ENCODE measurements at regions not wholly inside any gene's neighbourhood (a gene's known extent, or its start where the extent isn't known, plus 50 kb on each side); places are given as distances from the start of the nearest gene placed in this dataset.
"Not testable (repeated sequence)": the region's sequence is repeated elsewhere in the genome, so short reads cannot be mapped to it uniquely, and the experiment has no call there.

- Mint-ChIP-seq H3K27ac (no peak overlapping the region), H3K4me3 (no peak overlapping the region), H3K4me1 (no peaks in the 10 kb centered on the region), H3K9me3 (no peaks in the 10 kb centered on the region), H3K27me3 (no peaks in the 10 kb centered on the region), H3K36me3 (no peaks in the 10 kb centered on the region)
- DNase-seq, result no peak
These were observed 50.6 kb upstream of the NKD1 start for GRCh38 chr16:50497592-50497991.

- Mint-ChIP-seq H3K27ac (no peak overlapping the region), H3K27me3 (no peaks in the 10 kb centered on the region)
- no peak for DNase-seq
These were observed 51.2 kb upstream of the NKD1 start for GRCh38 chr16:50496990-50497389.

GRCh38 chr16:50495673-50496072 is 52.5 kb upstream of the NKD1 start:
- Mint-ChIP-seq H3K4me3 (no peak overlapping the region), H3K9me3 (no peaks in the 10 kb centered on the region)

More at GRCh38 chr16:50496990-50497389, 51.2 kb upstream of the NKD1 start:
- no peaks in the 10 kb centered on the region for H3K9me3 Mint-ChIP-seq
- H3K36me3 Mint-ChIP-seq, result no peaks in the 10 kb centered on the region
- H3K4me3 Mint-ChIP-seq, result no peak overlapping the region
- H3K4me1 Mint-ChIP-seq, result no peaks in the 10 kb centered on the region

GRCh38 chr16:50494501-50495491 is 53.4 kb upstream of the NKD1 start:
- DNase-seq, result no peak
- no peak overlapping the region for H3K4me3 Mint-ChIP-seq
- no peaks in the 10 kb centered on the region for H3K9me3 Mint-ChIP-seq
- H3K36me3 Mint-ChIP-seq, result no peaks in the 10 kb centered on the region
- H3K4me1 Mint-ChIP-seq, result no peaks in the 10 kb centered on the region
- no peaks in the 10 kb centered on the region for H3K27me3 Mint-ChIP-seq
- H3K27ac Mint-ChIP-seq, result no peak overlapping the region

More at GRCh38 chr16:50495673-50496072, 52.5 kb upstream of the NKD1 start:
- DNase-seq, result no peak
- H3K27me3 Mint-ChIP-seq, result no peaks in the 10 kb centered on the region
- H3K36me3 Mint-ChIP-seq, result no peaks in the 10 kb centered on the region
- no peak overlapping the region for H3K27ac Mint-ChIP-seq
- H3K4me1 Mint-ChIP-seq, result no peaks in the 10 kb centered on the region

GRCh38 chr16:50491516-50491915 is 56.7 kb upstream of the NKD1 start:
- Mint-ChIP-seq H3K9me3 (no peaks in the 10 kb centered on the region), H3K27me3 (no peaks in the 10 kb centered on the region), H3K4me1 (no peaks in the 10 kb centered on the region), H3K36me3 (no peaks in the 10 kb centered on the region), H3K4me3 (no peak overlapping the region), H3K27ac (no peak overlapping the region)
- DNase-seq, result no peak

- no peaks in the 10 kb centered on the region for H3K9me3 Mint-ChIP-seq
- no peak overlapping the region for H3K27ac Mint-ChIP-seq
- no peaks in the 10 kb centered on the region for H3K4me1 Mint-ChIP-seq
- H3K4me3 Mint-ChIP-seq, result no peak overlapping the region
- no peaks in the 10 kb centered on the region for H3K36me3 Mint-ChIP-seq
- no peak for DNase-seq
- no peaks in the 10 kb centered on the region for H3K27me3 Mint-ChIP-seq
These were observed 57.4 kb upstream of the NKD1 start for GRCh38 chr16:50490828-50491227.

GRCh38 chr16:50489182-50489581 is 59.0 kb upstream of the NKD1 start:
- peaks cover 3% of the 10 kb centered on the region for H3K9me3 Mint-ChIP-seq
- H3K27ac Mint-ChIP-seq, result no peak overlapping the region
- DNase-seq, result no peak
- H3K4me3 Mint-ChIP-seq, result no peak overlapping the region
- no peaks in the 10 kb centered on the region for H3K36me3 Mint-ChIP-seq
- peaks cover 8% of the 10 kb centered on the region for H3K27me3 Mint-ChIP-seq
- no peaks in the 10 kb centered on the region for H3K4me1 Mint-ChIP-seq

- Mint-ChIP-seq H3K4me1 (no peaks in the 10 kb centered on the region), H3K36me3 (peaks cover 5% of the 10 kb centered on the region), H3K9me3 (peaks cover 8% of the 10 kb centered on the region), H3K27ac (no peak overlapping the region), H3K4me3 (no peak overlapping the region), H3K27me3 (peaks cover 14% of the 10 kb centered on the region)
- DNase-seq, result no peak
These were observed 60.7 kb upstream of the NKD1 start for GRCh38 chr16:50487528-50487927.

GRCh38 chr16:50486162-50486561 is 62.0 kb upstream of the NKD1 start:
- not testable (repeated sequence) for H3K9me3 Mint-ChIP-seq, H3K4me3 Mint-ChIP-seq, DNase-seq, H3K36me3 Mint-ChIP-seq, H3K27ac Mint-ChIP-seq, H3K4me1 Mint-ChIP-seq
- H3K27me3 Mint-ChIP-seq, result peaks cover 14% of the 10 kb centered on the region

GRCh38 chr16:50485232-50485631 is 63.0 kb upstream of the NKD1 start:
- Mint-ChIP-seq H3K27ac (no peak overlapping the region), H3K4me3 (no peak overlapping the region), H3K9me3 (peaks cover 8% of the 10 kb centered on the region), H3K4me1 (no peaks in the 10 kb centered on the region), H3K36me3 (peaks cover 5% of the 10 kb centered on the region), H3K27me3 (peaks cover 14% of the 10 kb centered on the region)
- no peak for DNase-seq

GRCh38 chr16:50482271-50482670 is 65.9 kb upstream of the NKD1 start:
- H3K27me3 Mint-ChIP-seq, result peaks cover 14% of the 10 kb centered on the region
- H3K9me3 Mint-ChIP-seq, result peaks cover 8% of the 10 kb centered on the region
- H3K27ac Mint-ChIP-seq, result no peak overlapping the region
- H3K4me1 Mint-ChIP-seq, result no peaks in the 10 kb centered on the region
- H3K36me3 Mint-ChIP-seq, result peaks cover 5% of the 10 kb centered on the region
- no peak for DNase-seq
- H3K4me3 Mint-ChIP-seq, result no peak overlapping the region

GRCh38 chr16:50480206-50480605 is 68.0 kb upstream of the NKD1 start:
- no peak for DNase-seq
- Mint-ChIP-seq H3K36me3 (peaks cover 5% of the 10 kb centered on the region), H3K27me3 (peaks cover 14% of the 10 kb centered on the region), H3K4me1 (no peaks in the 10 kb centered on the region), H3K9me3 (peaks cover 8% of the 10 kb centered on the region), H3K27ac (no peak overlapping the region), H3K4me3 (no peak overlapping the region)

- Mint-ChIP-seq H3K27me3 (peaks cover 12% of the 10 kb centered on the region), H3K9me3 (peaks cover 8% of the 10 kb centered on the region), H3K27ac (no peak overlapping the region), H3K36me3 (peaks cover 5% of the 10 kb centered on the region), H3K4me1 (no peaks in the 10 kb centered on the region), H3K4me3 (no peak overlapping the region)
- no peak for DNase-seq
These were observed 68.4 kb upstream of the NKD1 start for GRCh38 chr16:50479771-50480170.

GRCh38 chr16:50478773-50479149 is 69.4 kb upstream of the NKD1 start:
- Mint-ChIP-seq H3K4me3 (no peak overlapping the region), H3K4me1 (peaks cover 5% of the 10 kb centered on the region), H3K9me3 (peaks cover 1% of the 10 kb centered on the region), H3K36me3 (peaks cover 2% of the 10 kb centered on the region), H3K27me3 (peaks cover 2% of the 10 kb centered on the region), H3K27ac (no peak overlapping the region)
- DNase-seq, result no peak

GRCh38 chr16:50478075-50478772 is 70.0 kb upstream of the NKD1 start:
- Mint-ChIP-seq H3K27me3 (no peaks in the 10 kb centered on the region), H3K4me3 (no peak overlapping the region), H3K27ac (no peak overlapping the region), H3K4me1 (peaks cover 9% of the 10 kb centered on the region), H3K9me3 (no peaks in the 10 kb centered on the region), H3K36me3 (no peaks in the 10 kb centered on the region)
- DNase-seq, result no peak
